Stimulated activated naive CD8-positive, alpha-beta T cell treated with anti-CD3 and anti-CD28 coated beads, Interleukin-15, amount 100 ng/mL, for 72 hours (primary cell): ENCODE measurements at regions not wholly inside any gene's neighbourhood (a gene's known extent, or its start where the extent isn't known, plus 50 kb on each side); places are given as distances from the start of the nearest gene placed in this dataset.

Experiments used
- ATAC-seq: fragments of 150-1000 bp; cut with Tn5 transposase; 2 replicates; pipeline ENCODE4 v1.10.0; 2021; ENCODE audit warnings: mild to moderate bottlenecking, moderate library complexity
- DNase-seq, 2 donors: peaks; one replicate each; pipeline ENCODE4 v3.0.0; 2021 to 2022
- H3K27ac Mint-ChIP-seq, 2 donors: one replicate each; pipeline ENCODE4 v1.8.0; 2022; ENCODE audit warnings: mild to moderate bottlenecking in 2 of 2, mixed read lengths in 2 of 2, moderate library complexity in 2 of 2
- H3K27me3 Mint-ChIP-seq: one replicate; pipeline ENCODE4 v1.8.0; 2022; ENCODE audit warnings: mixed read lengths
- H3K4me1 Mint-ChIP-seq: one replicate; pipeline ENCODE4 v1.8.0; 2022; ENCODE audit warnings: mild to moderate bottlenecking, mixed read lengths
- H3K4me3 Mint-ChIP-seq, 2 donors: one replicate each; pipeline ENCODE4 v1.8.0; 2022; ENCODE audit warnings: mild to moderate bottlenecking in 2 of 2, mixed read lengths in 2 of 2, moderate library complexity in 1 of 2
- H3K9me3 Mint-ChIP-seq, 2 donors: one replicate each; pipeline ENCODE4 v1.8.0; 2022; ENCODE audit warnings: mixed read lengths in 2 of 2

GRCh38 chr2:194999771-195000170 lies 657.3 kb upstream of the SLC39A10 start:
- DNase-seq, result no peak
- Mint-ChIP-seq H3K9me3 (no peaks in the 10 kb centered on the region), H3K4me3 (no peak overlapping the region), H3K27ac (no peak overlapping the region), H3K4me1 (no peaks in the 10 kb centered on the region), H3K27me3 (no peaks in the 10 kb centered on the region)
- no peak for ATAC-seq

- Mint-ChIP-seq H3K4me3 (no peak overlapping the region), H3K4me1 (no peaks in the 10 kb centered on the region), H3K27me3 (no peaks in the 10 kb centered on the region), H3K27ac (no peak overlapping the region), H3K9me3 (no peaks in the 10 kb centered on the region)
- ATAC-seq (no peak), DNase-seq (no peak)
Measured at GRCh38 chr2:194992648-194993047, 664.4 kb upstream of the SLC39A10 start.

GRCh38 chr2:194985258-194985657 lies 671.8 kb upstream of the SLC39A10 start:
- no peaks in the 10 kb centered on the region for H3K27me3 Mint-ChIP-seq
- no peak for ATAC-seq
- H3K4me1 Mint-ChIP-seq, result no peaks in the 10 kb centered on the region
- peaks cover 24 to 43% of the 10 kb centered on the region in 2 donors for H3K9me3 Mint-ChIP-seq
- H3K27ac Mint-ChIP-seq, result no peak overlapping the region
- no peak overlapping the region for H3K4me3 Mint-ChIP-seq
- DNase-seq, result no peak

GRCh38 chr2:194962254-194962653 lies 694.8 kb upstream of the SLC39A10 start:
- Mint-ChIP-seq H3K27me3 (no peaks in the 10 kb centered on the region), H3K4me1 (no peaks in the 10 kb centered on the region), H3K27ac (no peak overlapping the region), H3K9me3 (peaks cover 17 to 21% of the 10 kb centered on the region in 2 donors), H3K4me3 (no peak overlapping the region)
- DNase-seq, result no peak
- ATAC-seq, result no peak

- Mint-ChIP-seq H3K9me3 (no peaks in the 10 kb centered on the region), H3K4me3 (no peak overlapping the region), H3K4me1 (no peaks in the 10 kb centered on the region), H3K27me3 (no peaks in the 10 kb centered on the region), H3K27ac (no peak overlapping the region)
- no peak for DNase-seq
- ATAC-seq, result no peak
Measured at GRCh38 chr2:194954218-194954617, 702.8 kb upstream of the SLC39A10 start.

- no peak for DNase-seq
- H3K9me3 Mint-ChIP-seq, result no peaks in the 10 kb centered on the region
- no peak for ATAC-seq
- H3K4me1 Mint-ChIP-seq, result no peaks in the 10 kb centered on the region
- H3K27ac Mint-ChIP-seq, result no peak overlapping the region
- no peak overlapping the region for H3K4me3 Mint-ChIP-seq
- H3K27me3 Mint-ChIP-seq, result no peaks in the 10 kb centered on the region
Measured at GRCh38 chr2:194946826-194947225, 710.2 kb upstream of the SLC39A10 start.

GRCh38 chr2:194938066-194938465 lies 719.0 kb upstream of the SLC39A10 start:
- ATAC-seq (no peak), DNase-seq (no peak)
- Mint-ChIP-seq H3K27me3 (no peaks in the 10 kb centered on the region), H3K27ac (no peak overlapping the region), H3K4me1 (no peaks in the 10 kb centered on the region), H3K9me3 (peaks cover 0 to 15% of the 10 kb centered on the region in 2 donors), H3K4me3 (no peak overlapping the region)

GRCh38 chr2:194927489-194927888 lies 729.5 kb upstream of the SLC39A10 start:
- ATAC-seq (no peak), DNase-seq (no peak)
- no peaks in the 10 kb centered on the region for H3K4me1 Mint-ChIP-seq
- no peaks in the 10 kb centered on the region for H3K27me3 Mint-ChIP-seq
- H3K9me3 Mint-ChIP-seq, result no peaks in the 10 kb centered on the region
- no peak overlapping the region for H3K27ac Mint-ChIP-seq
- H3K4me3 Mint-ChIP-seq, result no peak overlapping the region

- DNase-seq (no peak), ATAC-seq (no peak)
- H3K9me3 Mint-ChIP-seq, result no peaks in the 10 kb centered on the region
- H3K4me1 Mint-ChIP-seq, result no peaks in the 10 kb centered on the region
- H3K27ac Mint-ChIP-seq, result no peak overlapping the region
- no peak overlapping the region for H3K4me3 Mint-ChIP-seq
- no peaks in the 10 kb centered on the region for H3K27me3 Mint-ChIP-seq
Measured at GRCh38 chr2:194926873-194927272, 730.2 kb upstream of the SLC39A10 start.

GRCh38 chr2:194925742-194926141 lies 731.3 kb upstream of the SLC39A10 start:
- no peaks in the 10 kb centered on the region for H3K4me1 Mint-ChIP-seq
- no peaks in the 10 kb centered on the region for H3K27me3 Mint-ChIP-seq
- no peak for DNase-seq
- no peaks in the 10 kb centered on the region for H3K9me3 Mint-ChIP-seq
- H3K27ac Mint-ChIP-seq, result no peak overlapping the region
- ATAC-seq, result no peak
- no peak overlapping the region for H3K4me3 Mint-ChIP-seq

- DNase-seq (no peak), ATAC-seq (no peak)
- Mint-ChIP-seq H3K9me3 (no peaks in the 10 kb centered on the region), H3K4me1 (no peaks in the 10 kb centered on the region), H3K27ac (no peak overlapping the region), H3K27me3 (no peaks in the 10 kb centered on the region), H3K4me3 (no peak overlapping the region)
Measured at GRCh38 chr2:194917519-194917918, 739.5 kb upstream of the SLC39A10 start.

GRCh38 chr2:194915485-194915884 lies 741.5 kb upstream of the SLC39A10 start:
- Mint-ChIP-seq H3K4me3 (no peak overlapping the region), H3K27me3 (no peaks in the 10 kb centered on the region), H3K27ac (no peak overlapping the region), H3K4me1 (no peaks in the 10 kb centered on the region), H3K9me3 (no peaks in the 10 kb centered on the region)
- ATAC-seq (no peak), DNase-seq (no peak)

GRCh38 chr2:194907569-194907968 lies 749.5 kb upstream of the SLC39A10 start:
- no peak overlapping the region for H3K27ac Mint-ChIP-seq
- H3K9me3 Mint-ChIP-seq, result no peaks in the 10 kb centered on the region
- no peak for ATAC-seq
- no peak for DNase-seq
- no peak overlapping the region for H3K4me3 Mint-ChIP-seq
- H3K27me3 Mint-ChIP-seq, result no peaks in the 10 kb centered on the region
- H3K4me1 Mint-ChIP-seq, result no peaks in the 10 kb centered on the region

GRCh38 chr2:194896871-194897270 lies 760.2 kb upstream of the SLC39A10 start:
- Mint-ChIP-seq H3K27ac (no peak overlapping the region), H3K4me3 (no peak overlapping the region), H3K27me3 (no peaks in the 10 kb centered on the region), H3K4me1 (no peaks in the 10 kb centered on the region), H3K9me3 (no peaks in the 10 kb centered on the region)
- no peak for ATAC-seq
- DNase-seq, result no peak

- Mint-ChIP-seq H3K4me3 (no peak overlapping the region), H3K4me1 (no peaks in the 10 kb centered on the region), H3K27me3 (no peaks in the 10 kb centered on the region), H3K9me3 (no peaks in the 10 kb centered on the region), H3K27ac (no peak overlapping the region)
- DNase-seq (no peak), ATAC-seq (no peak)
Measured at GRCh38 chr2:194883711-194884110, 773.3 kb upstream of the SLC39A10 start.

- Mint-ChIP-seq H3K4me3 (no peak overlapping the region), H3K9me3 (no peaks in the 10 kb centered on the region), H3K27me3 (no peaks in the 10 kb centered on the region), H3K27ac (no peak overlapping the region), H3K4me1 (no peaks in the 10 kb centered on the region)
- ATAC-seq (no peak), DNase-seq (no peak)
Measured at GRCh38 chr2:194870974-194871535, 786.0 kb upstream of the SLC39A10 start.

GRCh38 chr2:194867328-194867727 lies 789.7 kb upstream of the SLC39A10 start:
- DNase-seq, result no peak
- Mint-ChIP-seq H3K4me1 (no peaks in the 10 kb centered on the region), H3K27me3 (no peaks in the 10 kb centered on the region), H3K9me3 (no peaks in the 10 kb centered on the region), H3K4me3 (no peak overlapping the region), H3K27ac (no peak overlapping the region)
- ATAC-seq, result no peak
